PC-9 (cell line): ENCODE measurements at regions not wholly inside any gene's neighbourhood (a gene's known extent, or its start where the extent isn't known, plus 50 kb on each side); places are given as distances from the start of the nearest gene placed in this dataset.

Experiments used
- BruUV-seq: library from RNA; stranded (reverse); fragments of 400-500 nt; replicated peaks from 2 replicates; lab custom pipeline; 2021; lab: Mats Ljungman, UMichigan
- CTCF ChIA-PET: fragments of 300-600 bp; sonication (Branson Sonifier 250); formaldehyde crosslinking; loops from one replicate; lab custom pipeline; 2022; ENCODE audit warnings: antibody characterized with exemption; lab: Charles Lee
- POLR2A ChIA-PET: fragments of 300-600 bp; sonication (Branson Sonifier 250); formaldehyde crosslinking; loops from one replicate; lab custom pipeline; 2022; ENCODE audit warnings: antibody characterized with exemption; ENCODE audit not compliant: unreplicated experiment; lab: Charles Lee
- DNase-seq, 2 experiments: peaks; one replicate each; pipeline versions ENCODE4 v3.0.0 to v3.0.0-alpha.2; 2015 to 2022; ENCODE audit warnings: mixed read lengths in 1 of 2
- H2AFZ ChIP-seq: fragments of 200-600 bp; sonication (generic); 2 replicates; pipeline ENCODE4 v1.8.1; 2017; ENCODE audit warnings: antibody characterized with exemption
- H3F3A ChIP-seq: fragments of 200-600 bp; sonication (generic); 2 replicates; pipeline ENCODE4 v1.8.1; 2017; ENCODE audit warnings: antibody characterized with exemption, mild to moderate bottlenecking, low read depth; ENCODE audit not compliant: insufficient read depth
- H3K27ac ChIP-seq: fragments of 200-600 bp; sonication (generic); 2 replicates; pipeline ENCODE4 v1.6.1; 2016; ENCODE audit warnings: mixed run types
- H3K27me3 ChIP-seq: fragments of 200-600 bp; sonication (generic); 2 replicates; pipeline ENCODE4 v1.6.1; 2016; ENCODE audit warnings: low read depth, mixed run types; ENCODE audit not compliant: insufficient read depth
- H3K36me3 ChIP-seq: fragments of 200-600 bp; sonication (generic); 2 replicates; pipeline ENCODE4 v1.6.1; 2016; ENCODE audit warnings: low read depth, mixed run types
- H3K4me1 ChIP-seq: fragments of 200-600 bp; sonication (generic); replicated peaks from 2 replicates; pipeline ENCODE4 v1.6.1; 2016; ENCODE audit warnings: mixed run types; ENCODE audit not compliant: insufficient read depth
- H3K4me2 ChIP-seq: fragments of 200-600 bp; sonication (generic); 2 replicates; pipeline ENCODE4 v1.6.1; 2017; ENCODE audit warnings: mixed run types
- H3K4me3 ChIP-seq: fragments of 200-600 bp; sonication (generic); 2 replicates; pipeline ENCODE4 v1.6.1; 2016; ENCODE audit warnings: mixed run types
- H3K79me2 ChIP-seq: fragments of 200-600 bp; sonication (generic); 2 replicates; pipeline ENCODE4 v1.6.1; 2017; ENCODE audit warnings: low read depth, mixed run types
- H3K9me2 ChIP-seq: fragments of 200-600 bp; sonication (generic); 2 replicates; pipeline ENCODE4 v1.8.1; 2017; ENCODE audit warnings: mild to moderate bottlenecking; ENCODE audit not compliant: insufficient read depth
- H3K9me3 ChIP-seq: fragments of 200-600 bp; sonication (generic); 2 replicates; pipeline ENCODE4 v1.8.1; 2016; ENCODE audit warnings: low read depth; ENCODE audit not compliant: insufficient read depth
- H4K20me1 ChIP-seq: fragments of 200-600 bp; sonication (generic); 2 replicates; pipeline ENCODE4 v1.8.1; 2017; ENCODE audit not compliant: insufficient read depth
- CTCF ChIP-seq: fragments of 200-600 bp; sonication (generic); conservative IDR thresholded peaks from 2 replicates; pipeline ENCODE4 v1.6.1; 2017; ENCODE audit warnings: mixed run types, antibody characterized with exemption, mild to moderate bottlenecking, moderate library complexity
- EZH2 ChIP-seq: fragments of 200-600 bp; sonication (generic); IDR thresholded peaks from 2 replicates; pipeline ENCODE4 v1.8.0; 2017; ENCODE audit warnings: antibody characterized with exemption, low read depth
- intact Hi-C: fragments of 100-400 bp; cut with micrococcal nuclease; formaldehyde crosslinking; loops from one replicate; pipeline ENCODE4 v1.10.0; 2022; ENCODE audit not compliant: unreplicated experiment

- no peak for DNase-seq
- Histone ChIP-seq H3K4me3 (no peak overlapping the region), H4K20me1 (no peaks in the 10 kb centered on the region), H3K4me2 (no peak overlapping the region), H3K9me3 (no peaks in the 10 kb centered on the region), H3K36me3 (no peaks in the 10 kb centered on the region), H2AFZ (no peak overlapping the region), H3K27me3 (no peaks in the 10 kb centered on the region), H3K4me1 (no peaks in the 10 kb centered on the region), H3K9me2 (no peaks in the 10 kb centered on the region), H3F3A (no peaks in the 10 kb centered on the region), H3K79me2 (no peaks in the 10 kb centered on the region), H3K27ac (no peak overlapping the region)
- TF ChIP-seq CTCF: no peak
- TF ChIP-seq EZH2: no peak
- BruUV-seq: no TSS peak
- POLR2A ChIA-PET: no interaction called here
- CTCF ChIA-PET: no interaction called here
- intact Hi-C loops: loop anchor here (10.0 kb wide), 1 partner anchor 547 kb away; no protein-coding TSS in a partner anchor
These were observed 192.7 kb downstream of the LRRC70 start for GRCh38 chr5:62771341-62771740.

GRCh38 chr5:62767650-62768049, 189.0 kb downstream of the LRRC70 start:
- CTCF ChIA-PET: no interaction called here

GRCh38 chr5:62767077-62767476, 188.5 kb downstream of the LRRC70 start:
- BruUV-seq: no TSS peak
- CTCF ChIA-PET: no interaction called here

More at GRCh38 chr5:62767650-62768049, 189.0 kb downstream of the LRRC70 start:
- H3K9me3 ChIP-seq: no peaks in the 10 kb centered on the region
- no peak for TF ChIP-seq CTCF
- TF ChIP-seq EZH2: no peak
- no peak overlapping the region for H2AFZ ChIP-seq
- intact Hi-C loops: no loop called here
- H3K27ac ChIP-seq: no peak overlapping the region
- H3K4me3 ChIP-seq: no peak overlapping the region
- H3K27me3 ChIP-seq: no peaks in the 10 kb centered on the region; the same call in 1 of the 2 replicates
- H3K4me1 ChIP-seq: no peaks in the 10 kb centered on the region
- no peaks in the 10 kb centered on the region for H3K79me2 ChIP-seq
- H3K9me2 ChIP-seq: no peaks in the 10 kb centered on the region
- DNase-seq: no peak
- BruUV-seq: no TSS peak
- no peak overlapping the region for H3K4me2 ChIP-seq
- H4K20me1 ChIP-seq: no peaks in the 10 kb centered on the region
- no peaks in the 10 kb centered on the region for H3F3A ChIP-seq
- POLR2A ChIA-PET: no interaction called here
- no peaks in the 10 kb centered on the region for H3K36me3 ChIP-seq

More at GRCh38 chr5:62767077-62767476, 188.5 kb downstream of the LRRC70 start:
- no peak overlapping the region for H3K4me3 ChIP-seq
- no peaks in the 10 kb centered on the region for H3F3A ChIP-seq
- no peaks in the 10 kb centered on the region for H3K36me3 ChIP-seq
- H3K27ac ChIP-seq: no peak overlapping the region
- H3K9me3 ChIP-seq: no peaks in the 10 kb centered on the region
- H3K27me3 ChIP-seq: no peaks in the 10 kb centered on the region; the same call in 1 of the 2 replicates
- no peaks in the 10 kb centered on the region for H4K20me1 ChIP-seq
- no peak overlapping the region for H2AFZ ChIP-seq
- H3K79me2 ChIP-seq: no peaks in the 10 kb centered on the region
- TF ChIP-seq CTCF (no peak), EZH2 (no peak)
- no peak overlapping the region for H3K4me2 ChIP-seq
- intact Hi-C loops: no loop called here
- no peak for DNase-seq
- H3K4me1 ChIP-seq: no peaks in the 10 kb centered on the region
- H3K9me2 ChIP-seq: no peaks in the 10 kb centered on the region
- POLR2A ChIA-PET: no interaction called here
